Tibial nerve (tissue), 4 donors: ENCODE measurements at regions not wholly inside any gene's neighbourhood (a gene's known extent, or its start where the extent isn't known, plus 50 kb on each side); places are given as distances from the start of the nearest gene placed in this dataset.

Source experiments
- CTCF ChIP-seq, 5 experiments: fragments of 200-600 bp in 3 of 5; fragments of 450-650 bp in 2 of 5; sonication (generic) in 3 of 5; IDR thresholded peaks; one replicate each; pipeline ENCODE4 v1.5.1; 2016 to 2019; ENCODE audit warnings: antibody characterized with exemption in 5 of 5, mild to moderate bottlenecking in 3 of 5, moderate library complexity in 2 of 5
- EP300 ChIP-seq, 2 donors: sonication (generic); formaldehyde crosslinking; IDR thresholded peaks; one replicate each; pipeline ENCODE4 v1.6.1; 2017; ENCODE audit warnings: antibody characterized with exemption in 2 of 2, mild to moderate bottlenecking in 1 of 2

- no peak for TF ChIP-seq CTCF (IDR thresholded peaks at IDR 0.05)
- TF ChIP-seq EP300 (IDR thresholded peaks at IDR 0.05), result no peak
Observed at GRCh38 chr11:45051621-45052020, 94.8 kb upstream of the PRDM11 start.
